ENCODE measurements at regions not wholly inside any gene's neighbourhood (a gene's known extent, or its start where the extent isn't known, plus 50 kb on each side); places are given as distances from the start of the nearest gene placed in this dataset.
"Not testable (repeated sequence)": the region's sequence is repeated elsewhere in the genome, so short reads cannot be mapped to it uniquely, and the experiment has no call there.

- no peak for TF ChIP-seq POLR2A (IDR thresholded peaks at IDR 0.05)
- intact Hi-C loops (cut with DNase I) = no loop called here
- H3K36me3 ChIP-seq = no peaks in the 10 kb centered on the region
- no peak overlapping the region for H3K27ac ChIP-seq
- no peak overlapping the region for H3K4me3 ChIP-seq
- H3K4me1 ChIP-seq (replicated peaks) = no peaks in the 10 kb centered on the region
- H3K9me3 ChIP-seq = no peaks in the 10 kb centered on the region
- H3K27me3 ChIP-seq (replicated peaks; ENCODE audit: insufficient read depth) = no peaks in the 10 kb centered on the region
- DNase-seq (ENCODE audit: low spot score) = no peak
These were observed 203.1 kb upstream of the TRPC4 start for GRCh38 chr13:38072696-38073095.

GRCh38 chr13:38071340-38071739 lies 201.8 kb upstream of the TRPC4 start:
- H3K27ac ChIP-seq; H3K36me3 ChIP-seq; H3K4me1 ChIP-seq (replicated peaks); H3K27me3 ChIP-seq (replicated peaks; ENCODE audit: insufficient read depth); H3K9me3 ChIP-seq; intact Hi-C loops (cut with DNase I); H3K4me3 ChIP-seq; DNase-seq (ENCODE audit: low spot score): not testable (repeated sequence)
- 95% methylated on average over 5 of the region's 5 CpGs for WGBS

- no peak overlapping the region for H3K27ac ChIP-seq
- H3K4me1 ChIP-seq (replicated peaks) = no peaks in the 10 kb centered on the region
- no peaks in the 10 kb centered on the region for H3K9me3 ChIP-seq
- no peaks in the 10 kb centered on the region for H3K27me3 ChIP-seq (replicated peaks; ENCODE audit: insufficient read depth)
- TF ChIP-seq CTCF (IDR thresholded peaks at IDR 0.05) (no peak), POLR2A (IDR thresholded peaks at IDR 0.05) (no peak), POLR2AphosphoS5 (IDR thresholded peaks at IDR 0.05) (no peak)
- intact Hi-C loops (cut with DNase I) = no loop called here
- no peak for DNase-seq (ENCODE audit: low spot score)
- WGBS = 58% methylated on average over 3 of the region's 3 CpGs
- no peaks in the 10 kb centered on the region for H3K36me3 ChIP-seq
- H3K4me3 ChIP-seq = no peak overlapping the region
These were observed 184.3 kb upstream of the TRPC4 start for GRCh38 chr13:38053896-38054295.

GRCh38 chr13:38046049-38046376 lies 176.4 kb upstream of the TRPC4 start:
- intact Hi-C loops (cut with DNase I) = no loop called here
- no peak overlapping the region for H3K27ac ChIP-seq
- TF ChIP-seq CTCF (IDR thresholded peaks at IDR 0.05) = no peak
- TF ChIP-seq POLR2AphosphoS5 (IDR thresholded peaks at IDR 0.05) = no peak
- TF ChIP-seq POLR2A (IDR thresholded peaks at IDR 0.05) = no peak
- no peaks in the 10 kb centered on the region for H3K9me3 ChIP-seq
- DNase-seq (ENCODE audit: low spot score) = no peak
- H3K4me3 ChIP-seq = no peak overlapping the region
- no peaks in the 10 kb centered on the region for H3K27me3 ChIP-seq (replicated peaks; ENCODE audit: insufficient read depth)
- H3K4me1 ChIP-seq (replicated peaks) = no peaks in the 10 kb centered on the region
- H3K36me3 ChIP-seq = no peaks in the 10 kb centered on the region
- WGBS = 58% methylated on average over 1 of the region's 1 CpG

GRCh38 chr13:38045278-38046048 lies 175.9 kb upstream of the TRPC4 start:
- Histone ChIP-seq H3K4me3 (no peak overlapping the region), H3K36me3 (no peaks in the 10 kb centered on the region), H3K4me1 (replicated peaks) (no peaks in the 10 kb centered on the region), H3K27ac (no peak overlapping the region), H3K27me3 (replicated peaks; ENCODE audit: insufficient read depth) (no peaks in the 10 kb centered on the region), H3K9me3 (no peaks in the 10 kb centered on the region)
- WGBS = 77% methylated on average over 8 of the region's 8 CpGs
- no peak for TF ChIP-seq POLR2A (IDR thresholded peaks at IDR 0.05)
- TF ChIP-seq CTCF (IDR thresholded peaks at IDR 0.05) = peak in 1 of 4 experiments; percentile 5
- intact Hi-C loops (cut with DNase I) = no loop called here
- no peak for DNase-seq (ENCODE audit: low spot score)

GRCh38 chr13:38044067-38044466 lies 174.5 kb upstream of the TRPC4 start:
- no peaks in the 10 kb centered on the region for H3K27me3 ChIP-seq (replicated peaks; ENCODE audit: insufficient read depth)
- intact Hi-C loops (cut with DNase I) = no loop called here
- no peak for DNase-seq (ENCODE audit: low spot score)
- H3K9me3 ChIP-seq = no peaks in the 10 kb centered on the region
- no peaks in the 10 kb centered on the region for H3K36me3 ChIP-seq
- TF ChIP-seq POLR2A (IDR thresholded peaks at IDR 0.05) (no peak), POLR2AphosphoS5 (IDR thresholded peaks at IDR 0.05) (no peak), CTCF (IDR thresholded peaks at IDR 0.05) (no peak)
- no peaks in the 10 kb centered on the region for H3K4me1 ChIP-seq (replicated peaks)
- H3K27ac ChIP-seq = no peak overlapping the region
- 87% methylated on average over 4 of the region's 4 CpGs for WGBS
- H3K4me3 ChIP-seq = no peak overlapping the region
